A673 (cell line): ENCODE measurements at regions not wholly inside any gene's neighbourhood (a gene's known extent, or its start where the extent isn't known, plus 50 kb on each side); places are given as distances from the start of the nearest gene placed in this dataset.

Source experiments
- BruUV-seq: library from RNA; stranded (reverse); fragments of 400-500 nt; replicated peaks from 2 replicates; lab custom pipeline; 2021; lab: Mats Ljungman, UMichigan
- CTCF ChIA-PET: fragments of 300-600 bp; sonication (Branson Sonifier 250); formaldehyde crosslinking; loops from one replicate; lab custom pipeline; 2022; ENCODE audit warnings: antibody characterized with exemption; lab: Charles Lee
- POLR2A ChIA-PET: fragments of 300-600 bp; sonication (Branson Sonifier 250); formaldehyde crosslinking; loops from one replicate; lab custom pipeline; 2022; ENCODE audit warnings: antibody characterized with exemption; ENCODE audit not compliant: low non-redundant PET; lab: Charles Lee
- DNase-seq: peaks from one replicate; pipeline ENCODE4 v3.0.0-alpha.2; 2015; ENCODE audit warnings: low spot score
- H3K27ac ChIP-seq: fragments of 200-600 bp; sonication (generic); 2 replicates; pipeline ENCODE4 v1.5.1; 2016; ENCODE audit warnings: mixed run types, low read depth, mild to moderate bottlenecking, mixed read lengths, antibody characterized with exemption, low read length; ENCODE audit not compliant: poor library complexity, severe bottlenecking
- H3K27me3 ChIP-seq: fragments of 200-600 bp; sonication (generic); replicated peaks from 2 replicates; pipeline ENCODE4 v1.6.1; 2017; ENCODE audit warnings: mixed run types, low read depth, mild to moderate bottlenecking, mixed read lengths, antibody characterized with exemption, low read length; ENCODE audit not compliant: insufficient read depth, poor library complexity
- H3K36me3 ChIP-seq: fragments of 200-600 bp; sonication (generic); 2 replicates; pipeline ENCODE4 v1.6.1; 2016; ENCODE audit warnings: mixed run types, mild to moderate bottlenecking, mixed read lengths, antibody characterized with exemption, low read length; ENCODE audit not compliant: insufficient read depth, poor library complexity, severe bottlenecking
- H3K4me1 ChIP-seq: fragments of 200-600 bp; sonication (generic); 2 replicates; pipeline ENCODE4 v1.6.1; 2017; ENCODE audit warnings: mixed run types, mild to moderate bottlenecking, mixed read lengths, antibody characterized with exemption, low read length; ENCODE audit not compliant: insufficient read depth, poor library complexity, severe bottlenecking
- H3K4me3 ChIP-seq: fragments of 200-600 bp; sonication (generic); 2 replicates; pipeline ENCODE4 v1.5.1; 2016; ENCODE audit warnings: low read depth, mixed run types, mild to moderate bottlenecking, mixed read lengths, low read length; ENCODE audit not compliant: poor library complexity, severe bottlenecking
- H3K9me3 ChIP-seq: fragments of 200-600 bp; sonication (generic); 2 replicates; pipeline ENCODE4 v1.6.1; 2016; ENCODE audit warnings: mixed run types, low read depth, mild to moderate bottlenecking, mixed read lengths, antibody characterized with exemption, low read length; ENCODE audit not compliant: poor library complexity, severe bottlenecking
- CTCF ChIP-seq: fragments of 300-800, 200-600 bp; sonication (generic); conservative IDR thresholded peaks from 2 replicates; pipeline ENCODE4 v1.5.1; 2017; ENCODE audit warnings: low read depth, mild to moderate bottlenecking, antibody characterized with exemption, low read length, moderate library complexity, mixed read lengths
- EZH2 ChIP-seq: fragments of 200-600 bp; sonication (generic); IDR thresholded peaks from 2 replicates; pipeline ENCODE4 v1.6.1; 2017; ENCODE audit warnings: borderline replicate concordance, low read depth, mild to moderate bottlenecking, mixed read lengths, antibody characterized with exemption, low read length; ENCODE audit not compliant: poor library complexity, severe bottlenecking
- intact Hi-C: fragments of 100-400 bp; cut with micrococcal nuclease; formaldehyde crosslinking; loops from one replicate; pipeline ENCODE4 v1.10.0; 2022; ENCODE audit not compliant: unreplicated experiment

DNA sequence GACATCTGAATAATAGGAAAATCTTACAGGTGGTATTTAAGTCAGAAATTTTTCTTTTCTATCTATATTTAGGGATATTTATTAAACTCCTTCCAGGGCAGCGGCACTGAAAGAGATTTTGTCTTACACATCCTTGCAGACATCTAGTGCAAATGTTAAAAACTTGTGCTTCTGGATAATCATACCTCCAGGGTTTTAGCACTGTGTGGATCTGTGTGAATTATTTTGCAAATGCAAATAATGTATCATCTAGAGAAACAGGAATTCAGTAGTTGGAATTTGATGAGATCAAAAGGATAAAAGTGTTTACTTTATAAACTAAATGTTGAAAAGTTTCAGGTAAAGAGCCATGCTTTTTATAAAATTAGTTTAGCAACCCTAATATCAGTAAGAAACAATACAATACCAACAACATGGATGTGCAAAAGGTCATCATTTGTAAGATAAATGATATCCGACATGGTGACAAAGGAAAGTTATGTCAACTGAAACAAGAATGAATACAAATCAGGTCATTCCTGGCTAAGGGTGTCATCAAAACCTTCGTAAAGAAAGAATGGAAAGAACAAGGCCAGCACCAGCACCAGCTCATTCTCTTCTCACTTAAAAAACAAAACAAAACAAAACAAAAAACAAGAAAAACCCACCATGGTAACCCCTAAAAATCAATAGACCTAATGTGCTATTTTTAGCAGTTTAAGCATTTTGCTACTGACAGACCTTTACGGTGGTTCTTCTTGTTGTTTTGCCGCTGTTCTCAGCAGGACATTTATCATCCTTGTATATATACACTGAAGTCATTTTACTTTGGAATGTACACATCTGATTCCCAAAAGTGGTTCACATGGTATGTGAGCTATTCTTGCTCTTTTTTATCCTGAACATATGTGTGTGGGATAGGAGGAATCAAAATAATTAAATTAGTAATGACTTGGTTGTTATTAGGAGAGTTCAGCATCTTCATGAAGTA lies 219.7 kb upstream of the NDST3 start:
- CTCF ChIA-PET, result no interaction called here
- DNase-seq, result no peak

DNA sequence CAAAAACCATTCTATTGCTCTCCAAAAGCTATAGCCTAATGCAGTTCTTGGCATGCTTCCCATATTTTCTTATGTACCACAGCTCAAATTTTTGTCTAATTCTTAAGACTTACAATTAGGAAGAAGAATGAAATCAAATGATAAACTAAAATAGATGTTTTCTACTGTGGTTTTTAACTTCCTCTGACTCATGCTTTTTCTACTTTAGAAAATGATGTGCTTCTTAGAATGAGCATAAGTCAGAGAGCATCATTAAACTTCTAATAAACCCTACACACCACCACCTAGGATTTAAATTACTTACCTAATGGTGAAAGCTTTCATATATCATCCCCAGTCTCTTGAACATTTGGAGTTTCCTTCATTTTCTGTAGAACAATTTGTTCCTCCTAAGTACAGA lies 217.0 kb upstream of the NDST3 start:
- POLR2A ChIA-PET, result interaction anchor here (0.7 kb wide), 1 partner anchor 108 kb away, joined by 6 read pairs; no protein-coding TSS in a partner anchor
- intact Hi-C loops, result no loop called here
- no peaks in the 10 kb centered on the region for H3K27me3 ChIP-seq
- no peaks in the 10 kb centered on the region for H3K9me3 ChIP-seq
- no TSS peak for BruUV-seq
- DNase-seq, result peak; percentile 28
- H3K27ac ChIP-seq, result no peak overlapping the region
- H3K36me3 ChIP-seq, result no peaks in the 10 kb centered on the region
- no peak overlapping the region for H3K4me3 ChIP-seq
- no peaks in the 10 kb centered on the region for H3K4me1 ChIP-seq
- CTCF ChIA-PET, result no interaction called here
- TF ChIP-seq CTCF (no peak), EZH2 (no peak)

More for the DNA sequence above, 219.7 kb upstream of the NDST3 start:
- TF ChIP-seq EZH2 (no peak), CTCF (no peak)
- Histone ChIP-seq H3K27ac (no peak overlapping the region), H3K9me3 (no peaks in the 10 kb centered on the region), H3K4me1 (no peaks in the 10 kb centered on the region), H3K27me3 (no peaks in the 10 kb centered on the region), H3K36me3 (no peaks in the 10 kb centered on the region), H3K4me3 (no peak overlapping the region)
- intact Hi-C loops, result no loop called here
- no TSS peak for BruUV-seq
- POLR2A ChIA-PET, result no interaction called here

DNA sequence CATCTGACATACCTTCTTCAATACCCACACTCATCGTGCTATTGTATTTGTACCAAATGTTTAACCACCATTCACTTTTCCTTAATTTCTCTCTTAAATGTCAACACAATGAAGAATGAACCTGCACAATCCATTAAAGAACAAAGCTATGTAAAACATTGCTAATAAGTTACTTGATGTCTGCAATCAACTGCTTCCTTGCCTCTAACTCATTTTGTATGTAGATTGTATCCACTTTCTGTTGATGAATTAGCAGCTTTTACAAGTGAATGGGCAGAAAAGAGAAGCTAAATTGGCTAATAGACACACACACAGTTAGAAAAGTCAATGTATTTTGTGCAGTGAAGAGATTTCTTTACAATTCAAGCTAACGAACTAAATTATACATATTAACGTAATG lies 212.5 kb upstream of the NDST3 start:
- ChIA-PET POLR2A (no interaction called here), CTCF (no interaction called here)
- no peak overlapping the region for H3K27ac ChIP-seq
- no peaks in the 10 kb centered on the region for H3K4me1 ChIP-seq
- intact Hi-C loops, result no loop called here
- no peaks in the 10 kb centered on the region for H3K36me3 ChIP-seq
- TF ChIP-seq EZH2, result no peak
- no peaks in the 10 kb centered on the region for H3K27me3 ChIP-seq
- BruUV-seq, result no TSS peak
- no peaks in the 10 kb centered on the region for H3K9me3 ChIP-seq
- no peak for DNase-seq
- H3K4me3 ChIP-seq, result no peak overlapping the region
